ENCODE measurements at regions not wholly inside any gene's neighbourhood (a gene's known extent, or its start where the extent isn't known, plus 50 kb on each side); places are given as distances from the start of the nearest gene placed in this dataset.
"Not testable (repeated sequence)": the region's sequence is repeated elsewhere in the genome, so short reads cannot be mapped to it uniquely, and the experiment has no call there.

GRCh38 chr15:79608066-79608864 is 176.1 kb downstream of the MINAR1 start:
- DNase-seq = no peak

DNA sequence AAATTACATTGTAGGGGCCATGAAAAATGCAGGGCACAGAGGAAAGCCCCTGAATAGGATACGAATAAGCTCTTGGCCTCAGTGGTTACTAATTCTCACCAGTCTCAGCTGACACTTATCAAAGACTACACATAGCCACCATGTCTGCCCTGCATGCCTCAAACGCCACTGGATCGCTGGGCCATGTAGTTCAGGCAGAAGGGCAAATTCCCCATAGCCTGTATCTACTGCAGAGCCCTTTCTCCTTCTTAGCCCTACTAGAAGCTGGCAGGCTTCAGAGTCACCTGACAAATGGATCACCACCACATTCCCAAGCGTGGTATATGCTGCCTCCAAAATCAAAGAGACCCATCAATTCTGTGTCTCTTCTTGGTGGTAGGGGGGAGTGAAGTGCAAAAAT is 177.4 kb downstream of the MINAR1 start:
- DNase-seq = no peak

GRCh38 chr15:79610021-79610420 is 177.9 kb downstream of the MINAR1 start:
- DNase-seq = no peak

GRCh38 chr15:79615754-79616153 is 183.6 kb downstream of the MINAR1 start:
- no peak for DNase-seq

DNA sequence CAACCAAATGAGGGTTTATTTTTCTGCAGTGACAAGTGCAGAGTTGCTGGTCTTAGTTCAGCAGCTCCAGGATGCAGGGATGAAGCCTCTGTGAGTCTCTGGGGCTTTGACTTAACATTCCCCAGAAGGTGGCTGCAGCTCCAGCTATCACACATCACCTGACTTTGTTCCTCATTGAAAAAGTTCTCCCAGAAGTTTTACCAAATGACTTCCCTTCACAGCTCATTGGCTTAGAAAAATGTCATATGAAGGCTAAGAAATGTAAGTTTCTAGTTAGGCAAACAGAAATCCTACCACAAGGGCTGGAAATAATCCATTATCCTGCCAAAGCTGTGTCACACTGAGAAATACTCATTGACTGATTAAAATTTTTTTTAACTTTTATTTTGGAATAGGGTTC is 184.9 kb downstream of the MINAR1 start:
- DNase-seq = no peak

DNA sequence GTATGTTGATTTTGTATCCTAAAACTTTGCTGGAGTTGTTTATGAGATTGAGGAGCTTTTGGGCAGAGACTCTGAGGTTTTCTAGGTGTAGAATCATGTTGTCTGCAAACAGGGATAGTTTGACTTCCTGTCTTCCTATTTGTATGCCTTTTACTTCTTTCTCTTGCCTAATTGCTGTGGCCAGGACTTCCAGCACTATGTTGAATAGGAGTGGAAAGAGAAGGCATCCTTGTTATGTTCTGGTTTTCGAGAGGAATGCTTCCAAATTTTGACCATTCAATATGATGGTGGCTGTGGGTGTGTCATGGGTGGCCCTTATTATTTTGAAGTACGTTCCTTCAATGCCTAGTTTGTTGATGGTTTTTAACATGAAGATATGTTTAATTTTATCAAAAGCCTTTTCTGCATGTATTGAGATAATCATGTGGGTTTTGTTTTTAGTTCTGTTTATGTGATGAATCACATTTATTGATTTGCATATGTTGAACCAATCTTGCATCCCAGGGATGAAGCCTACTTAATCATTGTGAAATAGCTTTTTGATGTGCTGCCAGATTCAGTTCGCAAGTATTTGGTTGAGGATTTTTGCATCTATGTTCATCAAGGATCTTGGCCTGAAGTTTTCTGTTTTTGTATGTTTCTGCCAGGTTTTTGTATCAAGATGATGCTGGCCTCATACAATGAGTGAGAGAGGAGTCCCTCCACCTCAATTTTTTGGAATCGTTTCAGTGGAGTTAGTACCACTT is 188.1 kb downstream of the MINAR1 start:
- no peak for DNase-seq

- DNase-seq = not testable (repeated sequence)
Observed at GRCh38 chr15:79621805-79622204, 189.7 kb downstream of the MINAR1 start.

GRCh38 chr15:79623488-79623887 is 191.4 kb downstream of the MINAR1 start:
- DNase-seq = no peak

DNA sequence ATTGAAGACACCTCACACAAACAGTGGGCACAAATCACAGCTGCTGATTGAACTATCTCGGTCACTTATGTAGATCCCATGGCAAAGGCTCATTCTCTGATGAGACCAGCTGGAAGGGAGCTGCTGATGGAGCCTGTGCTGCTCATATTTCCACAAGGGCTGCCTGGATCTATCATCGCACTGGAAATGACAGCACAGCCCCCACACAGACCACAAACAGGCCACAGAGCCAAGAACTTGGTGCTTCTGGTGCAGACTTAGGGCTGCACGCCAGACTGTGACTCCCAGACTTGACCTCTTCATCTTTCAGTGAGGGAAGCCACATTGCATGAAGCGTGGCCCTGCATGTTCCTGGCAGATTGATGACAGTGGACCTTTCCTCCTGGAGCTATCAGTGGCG is 197.6 kb downstream of the MINAR1 start:
- no peak for DNase-seq

GRCh38 chr15:79632457-79632856 is 200.3 kb downstream of the MINAR1 start:
- DNase-seq = no peak

DNA sequence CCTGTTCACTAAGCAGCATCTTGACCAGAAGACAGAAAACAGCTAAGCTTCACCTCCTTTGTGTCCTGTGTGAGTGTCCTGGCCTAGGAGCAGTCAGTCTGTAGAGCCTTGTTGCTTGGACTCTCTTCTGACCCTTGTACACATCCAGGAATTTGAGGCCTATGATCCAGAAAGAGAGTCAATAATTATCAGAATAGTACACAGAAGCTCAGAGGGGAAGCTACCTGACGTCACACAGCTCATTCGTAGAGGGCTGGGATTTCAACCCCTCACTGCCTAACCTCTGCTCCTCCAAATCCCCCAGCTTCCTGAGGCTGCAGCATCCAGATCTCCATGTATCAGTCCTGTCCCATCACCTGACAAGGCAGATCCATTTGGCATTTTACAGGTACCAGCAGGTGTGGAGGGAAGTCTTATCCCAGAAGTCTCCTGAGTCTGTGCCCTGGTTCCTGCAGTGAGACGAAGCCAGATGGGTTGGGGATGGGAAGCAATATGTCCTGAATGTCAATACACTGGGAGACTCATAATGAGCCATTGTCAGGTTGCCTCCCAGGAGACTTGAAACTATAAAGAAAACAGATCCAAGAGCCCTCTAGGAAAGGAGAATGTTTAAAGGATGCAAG is 203.1 kb downstream of the MINAR1 start:
- DNase-seq = no peak

DNA sequence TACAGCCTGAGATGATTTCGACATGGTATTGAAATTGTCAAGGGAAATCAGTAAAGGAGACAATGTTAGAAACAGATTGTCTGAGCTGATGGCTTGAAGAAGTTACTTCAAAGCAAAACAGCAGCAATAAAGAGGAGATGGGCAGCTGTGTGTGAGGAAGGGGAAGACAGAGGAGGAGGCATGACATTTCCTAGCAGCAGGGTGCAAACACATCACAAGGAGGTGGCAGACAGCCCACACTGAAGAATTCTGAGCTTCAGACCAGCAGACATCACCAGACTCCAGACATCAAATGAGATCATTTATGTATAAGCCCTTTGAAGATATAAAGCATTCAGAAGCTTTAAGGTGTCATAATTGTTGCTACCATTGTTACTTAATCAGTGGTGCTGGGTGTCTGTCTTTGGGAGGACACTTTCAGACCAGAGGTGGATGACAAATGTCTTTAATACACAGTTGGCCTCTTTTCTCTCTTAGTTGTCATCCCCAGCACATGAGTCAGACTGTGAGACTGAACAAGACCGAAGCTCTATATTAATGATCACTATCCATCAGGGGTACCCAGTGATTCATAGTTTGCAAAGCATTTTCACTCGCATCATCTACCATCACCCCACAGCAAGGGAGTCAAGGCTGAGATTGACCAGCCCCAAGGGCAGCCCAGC is 203.9 kb downstream of the MINAR1 start:
- no peak for DNase-seq

- DNase-seq = no peak
Observed at GRCh38 chr15:79640206-79640605, 208.1 kb downstream of the MINAR1 start.

GRCh38 chr15:79641841-79642240 is 209.7 kb downstream of the MINAR1 start:
- DNase-seq = no peak

GRCh38 chr15:79643393-79643792 is 211.3 kb downstream of the MINAR1 start:
- DNase-seq = no peak

- peak; percentile 27 for DNase-seq
Observed at GRCh38 chr15:79644091-79644490, 212.0 kb downstream of the MINAR1 start.

- DNase-seq = not testable (repeated sequence)
Observed at GRCh38 chr15:79652972-79653371, 220.8 kb downstream of the MINAR1 start.

DNA sequence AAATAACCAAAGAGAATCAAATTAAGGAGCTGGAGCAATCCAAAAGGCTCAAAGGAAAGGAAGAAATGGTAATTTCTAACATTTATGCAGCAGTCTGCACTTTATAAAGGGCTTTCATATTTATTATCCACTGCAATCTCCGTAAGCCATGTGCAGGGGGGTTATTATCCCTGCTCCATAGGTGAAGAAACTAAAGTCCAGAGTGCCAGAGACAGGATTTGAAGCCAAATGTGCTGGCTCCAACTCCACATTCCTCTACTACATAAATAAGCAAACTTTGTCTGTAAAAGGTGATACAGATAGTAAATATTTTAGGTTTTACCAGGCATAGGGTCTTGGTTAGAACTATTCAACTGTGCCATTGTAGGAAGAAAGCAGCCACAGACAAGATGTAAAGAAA is 221.4 kb downstream of the MINAR1 start:
- DNase-seq = no peak

- no peak for DNase-seq
Observed at GRCh38 chr15:79656151-79657000, 224.2 kb downstream of the MINAR1 start.

GRCh38 chr15:79657722-79658121 is 225.6 kb downstream of the MINAR1 start:
- DNase-seq = no peak

DNA sequence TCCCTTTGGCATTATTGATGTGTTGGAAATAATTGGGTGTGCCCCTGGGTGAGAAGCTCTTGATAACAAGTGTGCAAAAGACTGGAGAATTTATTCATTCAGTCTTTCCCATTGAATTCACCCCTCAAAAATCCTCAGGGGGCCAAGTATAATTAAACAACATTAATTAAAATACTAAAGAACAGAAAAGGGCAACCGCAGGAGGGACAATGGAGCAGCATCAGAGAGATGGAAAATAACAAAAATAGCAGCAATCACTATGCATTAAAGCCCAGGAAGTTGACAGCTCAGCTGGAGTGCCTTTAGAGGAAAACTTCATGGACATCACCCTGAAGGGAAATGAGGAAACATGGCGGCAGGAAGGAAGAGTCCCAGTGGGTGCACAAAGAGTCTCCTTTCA is 227.6 kb downstream of the MINAR1 start:
- DNase-seq = no peak

GRCh38 chr15:79661411-79661810 is 229.3 kb downstream of the MINAR1 start:
- no peak for DNase-seq

Measured in stimulated activated CD8-positive, alpha-beta memory T cell treated with anti-CD3 and anti-CD28 coated beads, Interleukin-4, amount 100 ng/mL, for 48 hours (primary cell).